AG04449 (cell line): ENCODE measurements at regions not wholly inside any gene's neighbourhood (a gene's known extent, or its start where the extent isn't known, plus 50 kb on each side); places are given as distances from the start of the nearest gene placed in this dataset.

ENCODE experiments used
- CTCF ChIA-PET: fragments of 350-600 bp; formaldehyde crosslinking; extraction: SDS; loops from one replicate; lab custom pipeline; 2021; ENCODE audit warnings: antibody characterized with exemption; lab: Yijun Ruan, JAX
- POLR2A ChIA-PET: fragments of 400-600, 350-600 bp; formaldehyde crosslinking; extraction: SDS; loops from one replicate; lab custom pipeline; 2020; ENCODE audit warnings: antibody characterized with exemption, inconsistent platforms; lab: Yijun Ruan, JAX
- DNase-seq: peaks from one replicate; pipeline ENCODE4 v3.0.0-alpha.2; 2010; ENCODE audit warnings: low read depth, low spot score
- H3K4me3 ChIP-seq: 2 replicates; pipeline ENCODE4 v1.5.1; 2011; ENCODE audit warnings: low read depth, mild to moderate bottlenecking, control low read depth, low read length
- TF ChIP-seq, protein P1 (sequence below): IDR thresholded peaks from one replicate; pipeline ENCODE4 v1.5.1; 2011; ENCODE audit warnings: mild to moderate bottlenecking, moderate library complexity, low read length, control low read depth, inconsistent platforms; ENCODE audit not compliant: insufficient read depth; ENCODE audit errors: missing control alignments

DNA sequence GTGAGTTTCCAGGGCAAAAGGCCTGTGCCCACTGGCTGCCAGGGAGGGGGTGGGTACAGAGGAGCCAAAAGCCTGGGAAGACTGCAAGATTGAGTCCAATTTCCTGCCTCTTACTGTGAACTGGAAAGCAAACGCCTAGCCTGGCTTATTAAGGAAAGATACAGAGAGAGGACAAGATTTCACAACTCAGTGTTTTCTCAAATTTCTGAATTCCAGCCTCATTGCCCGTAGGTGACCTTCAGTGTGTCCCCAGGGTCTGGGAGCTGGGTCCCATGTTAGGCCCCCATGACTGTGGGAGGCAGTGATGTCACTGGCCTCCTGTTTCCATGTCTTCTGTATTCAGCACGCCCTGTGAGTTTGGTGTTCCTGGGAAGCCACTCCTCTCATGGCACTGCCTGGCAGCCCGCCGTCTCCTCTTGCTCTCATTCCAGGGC lies 60.6 kb upstream of the PTPN3 start:
- CTCF ChIA-PET = no interaction called here
- POLR2A ChIA-PET = no interaction called here
- H3K4me3 ChIP-seq = no peak overlapping the region
- no peak for DNase-seq
- TF ChIP-seq, protein P1, sequence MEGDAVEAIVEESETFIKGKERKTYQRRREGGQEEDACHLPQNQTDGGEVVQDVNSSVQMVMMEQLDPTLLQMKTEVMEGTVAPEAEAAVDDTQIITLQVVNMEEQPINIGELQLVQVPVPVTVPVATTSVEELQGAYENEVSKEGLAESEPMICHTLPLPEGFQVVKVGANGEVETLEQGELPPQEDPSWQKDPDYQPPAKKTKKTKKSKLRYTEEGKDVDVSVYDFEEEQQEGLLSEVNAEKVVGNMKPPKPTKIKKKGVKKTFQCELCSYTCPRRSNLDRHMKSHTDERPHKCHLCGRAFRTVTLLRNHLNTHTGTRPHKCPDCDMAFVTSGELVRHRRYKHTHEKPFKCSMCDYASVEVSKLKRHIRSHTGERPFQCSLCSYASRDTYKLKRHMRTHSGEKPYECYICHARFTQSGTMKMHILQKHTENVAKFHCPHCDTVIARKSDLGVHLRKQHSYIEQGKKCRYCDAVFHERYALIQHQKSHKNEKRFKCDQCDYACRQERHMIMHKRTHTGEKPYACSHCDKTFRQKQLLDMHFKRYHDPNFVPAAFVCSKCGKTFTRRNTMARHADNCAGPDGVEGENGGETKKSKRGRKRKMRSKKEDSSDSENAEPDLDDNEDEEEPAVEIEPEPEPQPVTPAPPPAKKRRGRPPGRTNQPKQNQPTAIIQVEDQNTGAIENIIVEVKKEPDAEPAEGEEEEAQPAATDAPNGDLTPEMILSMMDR = no peak

DNA sequence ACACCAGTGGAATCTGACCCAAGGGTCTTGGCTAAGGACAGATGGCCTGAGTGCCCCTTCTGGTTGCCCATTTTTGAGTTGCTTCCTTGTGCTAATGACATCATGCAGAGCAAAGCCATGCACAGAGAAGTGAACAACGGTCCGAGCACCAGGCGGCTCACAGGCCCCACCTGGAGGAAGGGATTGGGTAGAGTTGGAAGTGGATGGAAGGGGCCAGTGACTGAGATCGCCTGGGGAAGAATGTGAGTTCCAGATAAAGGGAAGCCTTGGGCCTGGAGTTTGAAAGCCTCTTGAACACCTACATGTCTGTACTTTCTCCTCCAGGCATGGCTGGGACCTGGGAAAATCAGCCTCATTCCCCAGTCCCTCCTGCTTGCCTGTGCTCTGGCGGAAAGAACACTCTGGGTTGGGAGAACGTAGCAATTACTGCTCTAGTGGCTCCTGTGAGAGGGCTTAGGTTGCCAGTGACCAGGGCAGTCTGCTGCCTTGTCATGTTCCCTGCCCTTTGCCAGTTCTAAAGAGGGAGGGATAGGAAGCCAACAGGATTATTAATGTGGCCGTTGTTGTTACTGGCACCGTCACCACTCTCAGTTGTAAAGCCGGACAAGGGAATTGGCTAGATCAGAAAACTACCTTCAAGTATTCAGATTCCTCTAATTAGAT lies 62.5 kb upstream of the PTPN3 start:
- DNase-seq = no peak
- TF ChIP-seq, protein P1 = no peak
- H3K4me3 ChIP-seq = no peak overlapping the region
- ChIA-PET POLR2A (no interaction called here), CTCF (no interaction called here)

DNA sequence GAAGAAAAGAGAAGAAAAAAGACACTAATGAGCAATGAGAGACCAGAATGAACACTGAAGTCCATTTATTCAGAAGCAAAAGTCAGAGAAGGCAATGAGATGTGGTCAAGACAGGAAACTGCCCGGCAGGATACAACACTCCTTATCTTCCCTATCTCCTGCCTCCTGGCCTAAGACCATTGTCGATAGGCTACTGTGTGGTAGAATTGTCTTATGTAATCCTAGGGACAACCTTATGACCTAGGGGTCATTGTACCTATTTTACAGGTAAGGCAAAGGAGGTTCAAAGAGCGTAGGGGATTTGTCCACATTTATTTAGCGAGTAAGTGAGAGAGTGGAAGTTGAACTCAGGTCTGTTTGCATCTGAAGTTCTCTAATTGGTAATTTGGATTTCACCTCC lies 63.0 kb upstream of the PTPN3 start:
- no peak overlapping the region for H3K4me3 ChIP-seq
- ChIA-PET CTCF (interaction anchor here (1.4 kb wide), 1 partner anchor 10 kb away, joined by 4 read pairs; no protein-coding TSS in a partner anchor), POLR2A (no interaction called here)
- TF ChIP-seq, protein P1 = no peak
- no peak for DNase-seq

DNA sequence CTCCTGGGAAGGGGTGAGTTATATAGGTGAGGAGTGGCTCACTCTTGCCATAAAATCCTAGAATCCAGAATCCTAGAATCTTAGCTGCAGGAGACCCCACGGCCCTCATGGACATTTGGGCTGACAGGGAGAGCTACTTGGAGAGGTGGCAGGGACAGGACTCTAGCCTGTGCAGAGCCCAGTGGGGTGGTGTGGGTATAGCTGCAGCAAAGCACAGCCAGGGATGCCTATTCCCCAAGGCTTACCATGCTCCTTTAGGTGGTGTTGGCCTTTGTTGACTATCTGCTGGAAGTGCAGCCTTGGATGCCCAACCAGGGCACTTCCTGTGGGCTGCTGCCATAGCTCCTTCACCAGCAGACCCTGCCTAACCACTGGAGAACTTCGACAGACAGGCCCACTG lies 70.0 kb upstream of the PTPN3 start:
- POLR2A ChIA-PET = no interaction called here
- TF ChIP-seq, protein P1 = no peak
- DNase-seq = no peak
- H3K4me3 ChIP-seq = no peak overlapping the region
- CTCF ChIA-PET = no interaction called here

GRCh38 chr9:109568568-109569210 lies 70.6 kb upstream of the PTPN3 start:
- TF ChIP-seq, protein P1 = no peak
- DNase-seq = no peak
- H3K4me3 ChIP-seq = no peak overlapping the region
- CTCF ChIA-PET = no interaction called here
- POLR2A ChIA-PET = no interaction called here
